NCI-H2081 (cell line): ENCODE measurements at regions not wholly inside any gene's neighbourhood (a gene's known extent, or its start where the extent isn't known, plus 50 kb on each side); places are given as distances from the start of the nearest gene placed in this dataset.

Source experiments
- DNase-seq, 2 experiments: peaks; one replicate each; lab custom pipeline; 2025; lab: John Stamatoyannopoulos, UW

- DNase-seq = no peak
These were observed 179.4 kb downstream of the SNAPC1 start for GRCh38 chr14:61941421-61942150.

DNA sequence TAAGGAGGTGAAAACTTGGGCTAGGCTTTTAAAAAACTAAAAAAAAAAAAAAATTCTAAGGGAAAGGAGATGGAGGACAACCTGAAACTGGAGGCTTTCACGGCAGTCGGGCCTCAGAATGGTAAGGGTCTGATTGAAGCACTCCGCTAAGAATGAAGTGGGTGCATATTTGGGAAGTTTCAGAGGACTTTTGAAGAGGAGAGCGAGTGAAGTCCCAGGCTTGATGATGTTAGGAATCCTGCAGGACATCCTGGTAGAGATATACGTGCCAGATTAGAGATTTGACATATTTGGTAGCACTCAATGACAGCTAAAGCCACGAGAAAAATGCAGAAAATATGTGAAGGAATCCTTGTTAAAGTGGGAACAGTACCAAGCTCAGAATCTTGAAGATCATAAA lies 186.2 kb downstream of the SNAPC1 start:
- DNase-seq = no peak

- no peak for DNase-seq
These were observed 188.1 kb downstream of the SNAPC1 start for GRCh38 chr14:61950340-61950739.

- DNase-seq = no peak
These were observed 191.4 kb downstream of the SNAPC1 start for GRCh38 chr14:61953602-61954001.

- DNase-seq = no peak
These were observed 192.1 kb downstream of the SNAPC1 start for GRCh38 chr14:61954306-61954705.

DNA sequence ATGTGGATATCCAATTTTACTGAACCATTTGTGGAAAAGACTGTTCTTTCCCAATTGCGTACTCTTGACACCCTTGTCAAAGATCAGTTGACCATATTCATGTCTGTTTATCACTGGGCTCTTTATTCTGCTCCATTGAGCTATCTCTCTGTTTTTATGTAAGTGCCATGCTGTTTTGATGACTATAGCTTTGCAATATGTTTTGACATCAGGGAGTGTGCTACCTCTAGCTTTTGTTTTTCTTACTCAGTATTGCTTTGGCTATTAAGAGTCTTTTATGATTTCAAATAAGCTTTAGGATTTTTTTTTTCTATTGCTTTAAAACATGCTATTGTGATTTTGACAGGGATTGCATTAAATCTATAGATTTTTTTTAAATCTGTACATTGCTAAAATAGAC lies 194.3 kb downstream of the SNAPC1 start:
- no peak for DNase-seq

DNA sequence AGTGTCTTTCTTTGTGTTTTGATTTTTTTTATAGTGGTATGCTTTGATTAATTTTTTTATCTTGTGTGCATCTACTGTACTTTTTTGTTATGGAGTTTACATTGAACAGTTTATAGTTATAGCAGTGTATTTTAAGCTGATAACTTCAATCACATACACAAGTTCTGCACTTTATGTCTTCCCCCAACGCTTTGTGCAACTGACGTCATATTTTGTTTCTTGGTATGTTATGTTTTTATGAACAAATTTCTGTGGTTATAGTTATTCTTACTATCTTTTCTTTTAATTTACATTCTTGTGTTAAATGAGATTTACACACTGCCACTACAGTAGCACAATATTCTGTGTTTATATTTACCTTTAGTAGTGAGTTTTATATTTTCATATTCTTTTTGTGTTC lies 197.1 kb downstream of the SNAPC1 start:
- DNase-seq = no peak

DNA sequence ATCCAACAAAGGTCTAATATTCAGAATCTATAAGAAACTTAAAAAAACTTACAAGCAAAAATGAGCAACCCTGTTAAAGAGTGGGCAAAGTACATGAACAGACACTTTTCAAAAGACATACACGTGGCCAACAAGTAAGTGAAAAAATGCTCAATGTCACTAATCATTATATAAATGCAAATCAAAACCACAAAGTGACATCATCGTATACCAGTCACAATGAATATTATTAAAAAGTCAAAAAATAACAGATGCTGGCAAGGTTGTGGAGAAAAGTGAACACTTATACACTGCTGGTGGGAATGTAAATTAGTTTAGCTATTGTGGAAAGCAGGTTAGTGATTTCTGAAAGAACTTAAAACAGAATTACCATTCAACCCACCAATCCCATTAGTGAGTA lies 199.1 kb downstream of the SNAPC1 start:
- no peak for DNase-seq

- no peak for DNase-seq
These were observed 201.7 kb downstream of the SNAPC1 start for GRCh38 chr14:61963926-61964325.

- DNase-seq = no peak
These were observed 203.0 kb downstream of the SNAPC1 start for GRCh38 chr14:61965030-61965745.

- DNase-seq = no peak
These were observed 206.0 kb downstream of the SNAPC1 start for GRCh38 chr14:61968207-61968606.

DNA sequence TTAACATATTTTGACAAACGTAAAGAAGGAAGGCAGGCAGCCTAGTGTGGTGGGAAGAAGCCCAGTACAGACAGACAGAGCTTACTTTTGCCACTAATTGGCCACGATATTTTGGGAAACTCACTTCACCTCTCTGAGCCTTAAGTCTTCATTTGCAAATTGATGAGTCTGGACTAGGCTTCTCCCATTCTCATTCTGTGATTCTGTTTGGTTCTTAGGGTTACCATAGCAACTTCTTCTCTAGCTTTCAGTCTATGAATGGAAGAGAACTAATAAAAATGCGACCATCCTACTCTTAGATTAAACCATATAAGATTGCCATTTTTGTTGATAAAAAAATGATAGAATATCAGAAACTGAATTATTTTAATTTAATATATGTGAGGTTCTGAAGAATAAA lies 210.5 kb downstream of the SNAPC1 start:
- no peak for DNase-seq

DNA sequence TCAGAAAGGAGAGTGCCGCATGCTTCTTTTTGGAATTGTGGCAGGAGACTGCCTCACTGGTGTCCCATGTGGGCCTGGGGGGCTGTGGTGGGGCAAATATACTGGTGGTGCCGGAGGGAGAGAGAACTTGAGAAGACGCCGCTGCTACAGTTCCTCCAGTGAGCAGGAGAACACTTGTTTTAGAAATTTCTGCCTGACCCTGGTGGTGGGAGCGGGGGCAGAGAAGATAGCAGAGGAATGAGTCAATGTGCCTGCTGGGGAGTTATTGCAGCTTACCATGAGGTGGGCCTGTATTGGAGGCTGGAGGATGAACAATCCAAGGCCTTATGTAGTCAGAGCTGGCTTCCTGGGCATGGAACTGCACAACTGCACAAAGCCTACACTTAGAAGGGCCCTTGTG lies 211.8 kb downstream of the SNAPC1 start:
- DNase-seq = no peak

DNA sequence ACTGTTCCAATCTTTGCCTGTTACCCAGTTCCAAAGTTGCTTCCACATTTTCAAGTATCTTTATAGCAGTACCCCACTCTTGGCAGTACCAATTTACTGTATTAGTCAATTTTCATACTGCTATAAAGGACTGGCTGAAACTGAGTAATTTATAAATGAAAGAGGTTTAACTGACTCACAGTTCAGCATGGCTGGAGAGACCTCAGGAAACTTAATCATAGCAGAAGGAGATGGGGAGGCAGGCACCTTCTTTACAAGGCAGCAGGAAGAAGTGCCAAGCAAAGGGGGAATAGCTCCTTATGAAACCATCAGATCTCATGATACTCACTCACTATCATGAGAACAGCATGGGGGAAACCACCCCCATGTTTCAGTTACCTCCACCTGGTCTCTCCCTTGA lies 215.0 kb downstream of the SNAPC1 start:
- no peak for DNase-seq

GRCh38 chr14:61988240-61988639 lies 226.0 kb downstream of the SNAPC1 start:
- DNase-seq = no peak

GRCh38 chr14:61992139-61992538 lies 229.9 kb downstream of the SNAPC1 start:
- no peak for DNase-seq

DNA sequence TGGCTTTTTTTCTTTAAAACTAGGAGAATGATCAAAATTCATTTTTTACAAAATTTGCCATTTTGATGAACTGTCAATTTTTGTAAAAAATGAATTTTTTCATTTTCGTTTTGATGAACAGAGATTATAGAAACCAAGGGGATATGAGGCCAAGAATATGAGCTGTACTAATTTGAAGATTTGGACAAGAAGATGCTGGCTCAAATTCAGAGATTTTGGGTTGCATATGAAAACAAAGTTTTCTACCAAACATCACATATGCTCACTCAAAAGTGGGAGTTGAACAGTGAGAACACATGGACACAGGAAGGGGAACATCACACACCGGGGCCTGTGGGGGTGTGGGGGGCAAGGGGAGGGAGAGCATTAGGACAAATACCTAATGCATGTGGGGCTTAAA lies 230.7 kb downstream of the SNAPC1 start:
- no peak for DNase-seq

- no peak for DNase-seq
These were observed 232.4 kb downstream of the SNAPC1 start for GRCh38 chr14:61994589-61994988.

- no peak for DNase-seq
These were observed 234.5 kb downstream of the SNAPC1 start for GRCh38 chr14:61996753-61997152.

- no peak for DNase-seq
These were observed 234.9 kb downstream of the SNAPC1 start for GRCh38 chr14:61997161-61997560.

- no peak for DNase-seq
These were observed 239.7 kb downstream of the SNAPC1 start for GRCh38 chr14:62001963-62002362.

- DNase-seq = no peak
These were observed 240.4 kb downstream of the SNAPC1 start for GRCh38 chr14:62002642-62003041.

DNA sequence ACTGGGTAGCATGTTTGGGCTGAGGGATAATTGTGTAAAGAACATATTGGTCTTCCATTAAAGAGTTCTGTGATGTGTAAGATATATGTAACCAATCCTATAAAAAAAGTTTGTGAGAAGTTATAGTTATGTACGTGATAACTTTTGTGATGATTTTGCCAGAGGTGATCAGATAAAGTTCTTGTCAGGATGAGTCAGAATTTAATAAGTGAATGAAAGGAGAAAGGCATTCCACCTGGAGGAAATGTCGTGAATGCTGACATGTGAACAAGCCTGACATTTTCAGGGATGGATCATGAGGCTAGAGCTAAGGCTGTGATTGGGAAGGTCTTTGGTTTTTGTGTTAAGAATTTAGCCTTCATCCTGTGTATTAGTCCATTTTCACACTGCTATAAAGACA lies 241.5 kb downstream of the SNAPC1 start:
- DNase-seq = no peak
